ENCODE measurements at regions not wholly inside any gene's neighbourhood (a gene's known extent, or its start where the extent isn't known, plus 50 kb on each side); places are given as distances from the start of the nearest gene placed in this dataset.

DNA sequence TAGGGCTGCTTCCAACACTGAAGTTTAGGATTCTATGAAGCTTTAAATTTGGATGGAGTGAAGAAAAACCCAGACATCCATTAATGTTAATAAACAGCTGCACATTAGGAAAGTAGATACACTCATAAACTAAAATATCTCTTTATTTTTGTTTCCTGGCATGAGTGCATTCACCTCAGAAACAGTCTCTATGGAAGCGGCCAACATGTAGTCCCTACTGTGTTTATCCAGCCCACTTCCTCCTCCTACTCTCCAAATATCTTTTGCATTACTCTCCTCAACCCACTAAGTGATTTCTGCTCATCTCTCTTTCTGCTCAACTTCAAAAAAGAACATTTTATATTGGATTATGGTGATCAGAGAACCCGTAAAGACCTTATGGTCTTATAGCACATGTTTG is 180.3 kb upstream of the MXRA5 start:
- TF ChIP-seq, protein P1, sequence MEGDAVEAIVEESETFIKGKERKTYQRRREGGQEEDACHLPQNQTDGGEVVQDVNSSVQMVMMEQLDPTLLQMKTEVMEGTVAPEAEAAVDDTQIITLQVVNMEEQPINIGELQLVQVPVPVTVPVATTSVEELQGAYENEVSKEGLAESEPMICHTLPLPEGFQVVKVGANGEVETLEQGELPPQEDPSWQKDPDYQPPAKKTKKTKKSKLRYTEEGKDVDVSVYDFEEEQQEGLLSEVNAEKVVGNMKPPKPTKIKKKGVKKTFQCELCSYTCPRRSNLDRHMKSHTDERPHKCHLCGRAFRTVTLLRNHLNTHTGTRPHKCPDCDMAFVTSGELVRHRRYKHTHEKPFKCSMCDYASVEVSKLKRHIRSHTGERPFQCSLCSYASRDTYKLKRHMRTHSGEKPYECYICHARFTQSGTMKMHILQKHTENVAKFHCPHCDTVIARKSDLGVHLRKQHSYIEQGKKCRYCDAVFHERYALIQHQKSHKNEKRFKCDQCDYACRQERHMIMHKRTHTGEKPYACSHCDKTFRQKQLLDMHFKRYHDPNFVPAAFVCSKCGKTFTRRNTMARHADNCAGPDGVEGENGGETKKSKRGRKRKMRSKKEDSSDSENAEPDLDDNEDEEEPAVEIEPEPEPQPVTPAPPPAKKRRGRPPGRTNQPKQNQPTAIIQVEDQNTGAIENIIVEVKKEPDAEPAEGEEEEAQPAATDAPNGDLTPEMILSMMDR (tag by site-specific recombination; IDR thresholded peaks at IDR 0.05), result no peak
- TF ChIP-seq TCF7L2 (IDR thresholded peaks at IDR 0.05; ENCODE audit: borderline replicate concordance, low read depth, low read length) (no peak), ZNF274 (IDR thresholded peaks at IDR 0.05; ENCODE audit: low read length) (no peak), ZNF274 (tag by site-specific recombination; IDR thresholded peaks at IDR 0.05; ENCODE audit: borderline replicate concordance) (no peak), ZFP37 (tag by site-specific recombination; IDR thresholded peaks at IDR 0.05) (no peak), ZBTB48 (tag by site-specific recombination; IDR thresholded peaks at IDR 0.05) (no peak), MYNN (tag by site-specific recombination; IDR thresholded peaks at IDR 0.05; ENCODE audit: borderline replicate concordance) (no peak), ZNF830 (tag by site-specific recombination; IDR thresholded peaks at IDR 0.05; ENCODE audit: low read depth) (no peak), ZNF530 (tag by site-specific recombination; IDR thresholded peaks at IDR 0.05; ENCODE audit: low read depth) (no peak), SCRT1 (tag by site-specific recombination; IDR thresholded peaks at IDR 0.05; ENCODE audit: borderline replicate concordance) (no peak)
- TF ChIP-seq, protein P2, sequence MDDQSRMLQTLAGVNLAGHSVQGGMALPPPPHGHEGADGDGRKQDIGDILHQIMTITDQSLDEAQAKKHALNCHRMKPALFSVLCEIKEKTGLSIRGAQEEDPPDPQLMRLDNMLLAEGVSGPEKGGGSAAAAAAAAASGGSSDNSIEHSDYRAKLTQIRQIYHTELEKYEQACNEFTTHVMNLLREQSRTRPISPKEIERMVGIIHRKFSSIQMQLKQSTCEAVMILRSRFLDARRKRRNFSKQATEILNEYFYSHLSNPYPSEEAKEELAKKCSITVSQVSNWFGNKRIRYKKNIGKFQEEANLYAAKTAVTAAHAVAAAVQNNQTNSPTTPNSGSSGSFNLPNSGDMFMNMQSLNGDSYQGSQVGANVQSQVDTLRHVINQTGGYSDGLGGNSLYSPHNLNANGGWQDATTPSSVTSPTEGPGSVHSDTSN (CRISPR knock-in tag; IDR thresholded peaks at IDR 0.05), result no peak
- TF ChIP-seq, protein P3, sequence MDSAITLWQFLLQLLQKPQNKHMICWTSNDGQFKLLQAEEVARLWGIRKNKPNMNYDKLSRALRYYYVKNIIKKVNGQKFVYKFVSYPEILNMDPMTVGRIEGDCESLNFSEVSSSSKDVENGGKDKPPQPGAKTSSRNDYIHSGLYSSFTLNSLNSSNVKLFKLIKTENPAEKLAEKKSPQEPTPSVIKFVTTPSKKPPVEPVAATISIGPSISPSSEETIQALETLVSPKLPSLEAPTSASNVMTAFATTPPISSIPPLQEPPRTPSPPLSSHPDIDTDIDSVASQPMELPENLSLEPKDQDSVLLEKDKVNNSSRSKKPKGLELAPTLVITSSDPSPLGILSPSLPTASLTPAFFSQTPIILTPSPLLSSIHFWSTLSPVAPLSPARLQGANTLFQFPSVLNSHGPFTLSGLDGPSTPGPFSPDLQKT (IDR thresholded peaks at IDR 0.05; ENCODE audit: borderline replicate concordance, low read depth, low read length), result no peak
